CD14-positive monocyte (primary cell): ENCODE measurements at regions not wholly inside any gene's neighbourhood (a gene's known extent, or its start where the extent isn't known, plus 50 kb on each side); places are given as distances from the start of the nearest gene placed in this dataset.

Experiments used
- DNase-seq, 3 donors: peaks; one replicate each; pipeline ENCODE4 v3.0.0-alpha.2; 2011 to 2022
- H2AFZ ChIP-seq: 2 replicates; pipeline ENCODE4 v1.6.0; 2012; ENCODE audit warnings: mild to moderate bottlenecking, low read depth, low read length, inconsistent platforms; ENCODE audit not compliant: insufficient read depth, poor library complexity, severe bottlenecking
- H3K27ac ChIP-seq, 2 donors: 1 replicate in 1 of 2; 2 replicates in 1 of 2; pipeline ENCODE4 v1.5.1; 2012 to 2013; ENCODE audit warnings: low read length in 2 of 2, control low read depth in 1 of 2, inconsistent platforms in 1 of 2, low read depth in 1 of 2, mild to moderate bottlenecking in 1 of 2
- H3K27me3 ChIP-seq, 2 donors: one replicate each; pipeline versions ENCODE4 v1.6.0 to v1.6.1; 2011 to 2013; ENCODE audit warnings: low read length in 2 of 2; ENCODE audit not compliant: control insufficient read depth in 2 of 2, insufficient read depth in 2 of 2
- H3K36me3 ChIP-seq, 2 donors: replicated peaks in 1 of 2; 1 replicate in 1 of 2; 2 replicates in 1 of 2; pipeline versions ENCODE4 v1.5.1 to v1.6.1; 2012 to 2013; ENCODE audit warnings: low read length in 2 of 2, control low read depth in 1 of 2, inconsistent platforms in 1 of 2, mild to moderate bottlenecking in 1 of 2; ENCODE audit not compliant: insufficient read depth in 2 of 2, control insufficient read depth in 1 of 2
- H3K4me1 ChIP-seq, 2 donors: 1 replicate in 1 of 2; 2 replicates in 1 of 2; pipeline versions ENCODE4 v1.5.1 to v1.6.1; 2012 to 2013; ENCODE audit warnings: low read length in 2 of 2, control low read depth in 1 of 2, inconsistent platforms in 1 of 2, mild to moderate bottlenecking in 1 of 2, moderate library complexity in 1 of 2; ENCODE audit not compliant: insufficient read depth in 2 of 2, control insufficient read depth in 1 of 2
- H3K4me2 ChIP-seq: replicated peaks from 2 replicates; pipeline ENCODE3; 2012; ENCODE audit warnings: low read length, moderate library complexity, mild to moderate bottlenecking; ENCODE audit not compliant: poor library complexity, severe bottlenecking; ENCODE audit errors: extremely low read depth
- H3K4me3 ChIP-seq, 3 experiments: fragments of 200-600 bp in 1 of 3; sonication (generic) in 1 of 3; replicated peaks in 1 of 3; 1 replicate in 2 of 3; 2 replicates in 1 of 3; pipeline ENCODE4 v1.5.1; 2011 to 2013; ENCODE audit warnings: low read length in 3 of 3, mild to moderate bottlenecking in 3 of 3, control low read depth in 2 of 3, low read depth in 2 of 3, inconsistent platforms in 1 of 3, moderate library complexity in 1 of 3
- H3K79me2 ChIP-seq: 2 replicates; pipeline ENCODE4 v1.6.0; 2012; ENCODE audit warnings: mild to moderate bottlenecking, control low read depth, inconsistent platforms, low read length, moderate library complexity; ENCODE audit not compliant: insufficient read depth
- H3K9ac ChIP-seq: 2 replicates; pipeline ENCODE4 v1.6.0; 2017; ENCODE audit warnings: low read length, mild to moderate bottlenecking; ENCODE audit not compliant: insufficient read depth, poor library complexity, severe bottlenecking
- H3K9me3 ChIP-seq, 2 donors: replicated peaks in 1 of 2; 1 replicate in 1 of 2; 2 replicates in 1 of 2; pipeline versions ENCODE4 v1.5.1 to v1.6.1; 2012 to 2013; ENCODE audit warnings: low read length in 2 of 2, control low read depth in 1 of 2; ENCODE audit not compliant: control insufficient read depth in 1 of 2, insufficient read depth in 1 of 2
- H4K20me1 ChIP-seq: 2 replicates; pipeline ENCODE4 v1.6.0; 2012; ENCODE audit warnings: mild to moderate bottlenecking, low read length, control low read depth, moderate library complexity; ENCODE audit not compliant: insufficient read depth
- H3K27ac Mint-ChIP-seq, 7 donors: one replicate each; pipeline ENCODE4 v1.8.0; 2020; ENCODE audit warnings: mild to moderate bottlenecking in 7 of 7, mixed read lengths in 7 of 7, moderate library complexity in 6 of 7, inconsistent platforms in 2 of 7
- H3K27me3 Mint-ChIP-seq, 3 donors: one replicate each; pipeline ENCODE4 v1.8.0; 2021 to 2022; ENCODE audit warnings: low read depth in 3 of 3, mild to moderate bottlenecking in 3 of 3, mixed read lengths in 3 of 3, moderate library complexity in 3 of 3, inconsistent platforms in 1 of 3
- H3K36me3 Mint-ChIP-seq, 2 donors: one replicate each; pipeline ENCODE4 v1.8.0; 2020; ENCODE audit warnings: mixed read lengths in 2 of 2, inconsistent platforms in 1 of 2, mild to moderate bottlenecking in 1 of 2
- H3K4me1 Mint-ChIP-seq: one replicate; pipeline ENCODE4 v1.8.0; 2020; ENCODE audit warnings: mild to moderate bottlenecking, mixed read lengths
- H3K4me3 Mint-ChIP-seq, 2 donors: one replicate each; pipeline ENCODE4 v1.8.0; 2020; ENCODE audit warnings: mild to moderate bottlenecking in 2 of 2, mixed read lengths in 2 of 2, moderate library complexity in 1 of 2
- H3K9me3 Mint-ChIP-seq, 7 donors: one replicate each; pipeline ENCODE4 v1.8.0; 2020 to 2022; ENCODE audit warnings: mixed read lengths in 7 of 7, mild to moderate bottlenecking in 6 of 7, moderate library complexity in 6 of 7, inconsistent platforms in 2 of 7
- CTCF ChIP-seq: fragments of 200-600 bp; IDR thresholded peaks from one replicate; pipeline ENCODE4 v1.8.0; 2022; ENCODE audit warnings: antibody characterized with exemption, mild to moderate bottlenecking
- WGBS: methylation state at CpG from one replicate; pipeline ENCODE4 v1.1.5; 2013; ENCODE audit warnings: missing lambda C conversion rate; ENCODE audit not compliant: insufficient coverage; 5-methylcytosine and 5-hydroxymethylcytosine counted together
- intact Hi-C, 2 donors: fragments of 100-400 bp; cut with micrococcal nuclease; formaldehyde crosslinking; loops; one replicate each; pipeline versions ENCODE4 v1.15.0 to v1.15.1; 2023

GRCh38 chr2:155456222-155456621 lies 757.7 kb downstream of the KCNJ3 start:
- no peak for DNase-seq
- no peak overlapping the region for H2AFZ ChIP-seq
- no peak overlapping the region for H3K4me3 Mint-ChIP-seq
- intact Hi-C loops, result no loop called here
- H3K36me3 ChIP-seq, result no peaks in the 10 kb centered on the region
- no peak overlapping the region for H3K27ac Mint-ChIP-seq
- no peak for TF ChIP-seq CTCF
- H3K27ac ChIP-seq, result no peak overlapping the region
- H4K20me1 ChIP-seq, result no peaks in the 10 kb centered on the region
- H3K9me3 ChIP-seq, result no peaks in the 10 kb centered on the region
- H3K79me2 ChIP-seq, result no peaks in the 10 kb centered on the region
- no peaks in the 10 kb centered on the region for H3K4me1 Mint-ChIP-seq
- H3K9ac ChIP-seq, result no peak overlapping the region
- H3K9me3 Mint-ChIP-seq, result no peaks in the 10 kb centered on the region
- no peak overlapping the region for H3K4me2 ChIP-seq
- H3K27me3 Mint-ChIP-seq, result no peaks in the 10 kb centered on the region
- no peaks in the 10 kb centered on the region for H3K36me3 Mint-ChIP-seq
- WGBS, result no CpG with 5 or more reads among the region's 1 CpG
- H3K4me1 ChIP-seq, result no peaks in the 10 kb centered on the region
- no peaks in the 10 kb centered on the region for H3K27me3 ChIP-seq
- no peak overlapping the region for H3K4me3 ChIP-seq

GRCh38 chr2:155442755-155443372 lies 744.4 kb downstream of the KCNJ3 start:
- Mint-ChIP-seq H3K27me3 (no peaks in the 10 kb centered on the region), H3K9me3 (peaks cover 0 to 4% (median 0%) of the 10 kb centered on the region in 7 donors), H3K27ac (no peak overlapping the region), H3K36me3 (no peaks in the 10 kb centered on the region), H3K4me1 (no peaks in the 10 kb centered on the region), H3K4me3 (no peak overlapping the region)
- Histone ChIP-seq H4K20me1 (no peaks in the 10 kb centered on the region), H3K9ac (no peak overlapping the region), H3K27ac (no peak overlapping the region), H2AFZ (no peak overlapping the region), H3K4me2 (no peak overlapping the region), H3K36me3 (no peaks in the 10 kb centered on the region), H3K4me3 (no peak overlapping the region), H3K9me3 (no peaks in the 10 kb centered on the region), H3K27me3 (no peaks in the 10 kb centered on the region), H3K4me1 (no peaks in the 10 kb centered on the region), H3K79me2 (no peaks in the 10 kb centered on the region)
- DNase-seq, result no peak
- no peak for TF ChIP-seq CTCF
- intact Hi-C loops, result no loop called here
- 100% methylated on average over 1 of the region's 2 CpGs for WGBS
